ENCODE measurements at regions not wholly inside any gene's neighbourhood (a gene's known extent, or its start where the extent isn't known, plus 50 kb on each side); places are given as distances from the start of the nearest gene placed in this dataset.

- TF ChIP-seq, protein P1, sequence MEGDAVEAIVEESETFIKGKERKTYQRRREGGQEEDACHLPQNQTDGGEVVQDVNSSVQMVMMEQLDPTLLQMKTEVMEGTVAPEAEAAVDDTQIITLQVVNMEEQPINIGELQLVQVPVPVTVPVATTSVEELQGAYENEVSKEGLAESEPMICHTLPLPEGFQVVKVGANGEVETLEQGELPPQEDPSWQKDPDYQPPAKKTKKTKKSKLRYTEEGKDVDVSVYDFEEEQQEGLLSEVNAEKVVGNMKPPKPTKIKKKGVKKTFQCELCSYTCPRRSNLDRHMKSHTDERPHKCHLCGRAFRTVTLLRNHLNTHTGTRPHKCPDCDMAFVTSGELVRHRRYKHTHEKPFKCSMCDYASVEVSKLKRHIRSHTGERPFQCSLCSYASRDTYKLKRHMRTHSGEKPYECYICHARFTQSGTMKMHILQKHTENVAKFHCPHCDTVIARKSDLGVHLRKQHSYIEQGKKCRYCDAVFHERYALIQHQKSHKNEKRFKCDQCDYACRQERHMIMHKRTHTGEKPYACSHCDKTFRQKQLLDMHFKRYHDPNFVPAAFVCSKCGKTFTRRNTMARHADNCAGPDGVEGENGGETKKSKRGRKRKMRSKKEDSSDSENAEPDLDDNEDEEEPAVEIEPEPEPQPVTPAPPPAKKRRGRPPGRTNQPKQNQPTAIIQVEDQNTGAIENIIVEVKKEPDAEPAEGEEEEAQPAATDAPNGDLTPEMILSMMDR (IDR thresholded peaks at IDR 0.05), result no peak
- TF ChIP-seq SIN3A (IDR thresholded peaks at IDR 0.05; ENCODE audit: borderline replicate concordance, insufficient read depth, low read depth, low read length) (no peak), POLR2AphosphoS5 (IDR thresholded peaks at IDR 0.05; ENCODE audit: low read depth, low read length) (no peak)
- TF ChIP-seq, protein P2, sequence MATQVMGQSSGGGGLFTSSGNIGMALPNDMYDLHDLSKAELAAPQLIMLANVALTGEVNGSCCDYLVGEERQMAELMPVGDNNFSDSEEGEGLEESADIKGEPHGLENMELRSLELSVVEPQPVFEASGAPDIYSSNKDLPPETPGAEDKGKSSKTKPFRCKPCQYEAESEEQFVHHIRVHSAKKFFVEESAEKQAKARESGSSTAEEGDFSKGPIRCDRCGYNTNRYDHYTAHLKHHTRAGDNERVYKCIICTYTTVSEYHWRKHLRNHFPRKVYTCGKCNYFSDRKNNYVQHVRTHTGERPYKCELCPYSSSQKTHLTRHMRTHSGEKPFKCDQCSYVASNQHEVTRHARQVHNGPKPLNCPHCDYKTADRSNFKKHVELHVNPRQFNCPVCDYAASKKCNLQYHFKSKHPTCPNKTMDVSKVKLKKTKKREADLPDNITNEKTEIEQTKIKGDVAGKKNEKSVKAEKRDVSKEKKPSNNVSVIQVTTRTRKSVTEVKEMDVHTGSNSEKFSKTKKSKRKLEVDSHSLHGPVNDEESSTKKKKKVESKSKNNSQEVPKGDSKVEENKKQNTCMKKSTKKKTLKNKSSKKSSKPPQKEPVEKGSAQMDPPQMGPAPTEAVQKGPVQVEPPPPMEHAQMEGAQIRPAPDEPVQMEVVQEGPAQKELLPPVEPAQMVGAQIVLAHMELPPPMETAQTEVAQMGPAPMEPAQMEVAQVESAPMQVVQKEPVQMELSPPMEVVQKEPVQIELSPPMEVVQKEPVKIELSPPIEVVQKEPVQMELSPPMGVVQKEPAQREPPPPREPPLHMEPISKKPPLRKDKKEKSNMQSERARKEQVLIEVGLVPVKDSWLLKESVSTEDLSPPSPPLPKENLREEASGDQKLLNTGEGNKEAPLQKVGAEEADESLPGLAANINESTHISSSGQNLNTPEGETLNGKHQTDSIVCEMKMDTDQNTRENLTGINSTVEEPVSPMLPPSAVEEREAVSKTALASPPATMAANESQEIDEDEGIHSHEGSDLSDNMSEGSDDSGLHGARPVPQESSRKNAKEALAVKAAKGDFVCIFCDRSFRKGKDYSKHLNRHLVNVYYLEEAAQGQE (IDR thresholded peaks at IDR 0.05; ENCODE audit: insufficient read depth in 1 of 2, low read depth in 2 of 2, low read length in 1 of 2), result no peak
Measured at GRCh38 chr18:72075040-72075439, 469.1 kb downstream of the CBLN2 start.
